GM12892 (cell line): ENCODE measurements at regions not wholly inside any gene's neighbourhood (a gene's known extent, or its start where the extent isn't known, plus 50 kb on each side); places are given as distances from the start of the nearest gene placed in this dataset.

Source experiments
- DNase-seq: peaks from one replicate; pipeline ENCODE4 v3.0.0; 2011; ENCODE audit not compliant: insufficient read length
- FAIRE-seq: peaks from 2 replicates; lab custom pipeline; 2011; peaks lifted over from hg19 to GRCh38; lab: Jason Lieb, UNC
- POLR2A ChIP-seq: IDR thresholded peaks from 2 replicates; pipeline ENCODE4 v1.6.1; 2011; ENCODE audit warnings: low read depth, low read length, control low read depth
- POLR2AphosphoS5 ChIP-seq: IDR thresholded peaks from 2 replicates; pipeline ENCODE4 v1.6.1; 2011; ENCODE audit warnings: low read depth, low read length, control low read depth
- TAF1 ChIP-seq: IDR thresholded peaks from 2 replicates; pipeline ENCODE4 v1.6.1; 2011; ENCODE audit warnings: low read depth, mild to moderate bottlenecking, control low read depth, low read length, borderline replicate concordance

- TF ChIP-seq POLR2A (no peak), POLR2AphosphoS5 (no peak), TAF1 (no peak)
- no peak for FAIRE-seq
- DNase-seq = no peak
Measured at GRCh38 chr4:173934201-173934600, 349.3 kb downstream of the FBXO8 start.

- no peak for DNase-seq
- no peak for TF ChIP-seq TAF1
- TF ChIP-seq POLR2A = no peak
- TF ChIP-seq POLR2AphosphoS5 = no peak
- FAIRE-seq = no peak
Measured at GRCh38 chr4:173932701-173933100, 350.8 kb downstream of the FBXO8 start.

DNA sequence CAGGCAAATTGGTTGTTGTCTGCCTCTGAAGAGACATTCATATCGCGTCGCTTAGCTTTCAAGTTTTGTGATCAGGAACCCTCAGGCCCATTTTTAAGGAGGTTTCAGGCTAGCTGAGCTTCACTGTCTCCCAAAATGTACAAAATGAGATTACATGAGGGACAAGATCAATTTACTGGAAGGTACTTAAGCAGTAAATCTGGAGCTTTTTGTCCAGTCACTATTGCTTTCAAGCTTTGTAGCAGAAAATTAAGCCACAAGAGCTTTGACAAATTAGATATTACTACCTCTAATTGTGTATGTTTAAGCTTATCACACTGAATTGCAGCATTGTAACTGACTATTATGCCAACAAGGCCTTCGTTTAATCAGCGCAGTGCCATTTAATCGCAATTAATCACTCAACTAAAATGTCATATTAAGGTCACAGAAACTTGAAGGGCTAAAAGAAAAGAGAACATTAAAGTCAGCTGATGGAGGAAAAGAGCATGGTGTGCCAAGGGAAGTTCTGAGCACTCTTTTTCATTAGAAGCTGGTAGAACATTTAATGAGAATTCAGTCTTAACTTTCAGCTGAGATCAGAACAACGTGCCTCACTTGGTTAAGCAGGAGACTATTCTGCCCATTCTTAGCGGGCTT is 353.0 kb downstream of the FBXO8 start:
- FAIRE-seq (no peak), DNase-seq (no peak)
- TF ChIP-seq TAF1 (no peak), POLR2A (no peak), POLR2AphosphoS5 (no peak)

GRCh38 chr4:173929921-173930320 is 353.5 kb downstream of the FBXO8 start:
- FAIRE-seq (no peak), DNase-seq (no peak)
- TF ChIP-seq TAF1 (no peak), POLR2A (no peak)

DNA sequence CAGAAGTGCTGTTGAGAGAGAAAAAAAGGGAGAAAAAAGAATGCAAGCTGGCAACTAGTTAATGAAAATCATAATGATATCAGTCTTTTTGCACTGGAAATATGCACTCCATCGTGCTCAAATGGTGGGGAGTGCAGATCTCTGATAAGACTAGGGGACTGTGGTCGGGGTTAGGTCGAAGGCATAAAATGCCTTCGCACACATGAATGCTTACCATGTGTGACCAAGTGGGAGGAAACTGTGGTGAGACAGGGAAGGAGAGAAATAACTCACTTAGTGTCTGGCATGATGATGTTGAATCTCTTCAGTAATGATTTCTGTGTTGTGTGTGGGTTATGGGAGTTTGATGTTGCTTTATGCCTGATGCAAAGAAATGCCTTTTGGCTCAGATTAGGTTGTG is 358.9 kb downstream of the FBXO8 start:
- FAIRE-seq (no peak), DNase-seq (no peak)
- TF ChIP-seq POLR2A (no peak), TAF1 (no peak), POLR2AphosphoS5 (no peak)

DNA sequence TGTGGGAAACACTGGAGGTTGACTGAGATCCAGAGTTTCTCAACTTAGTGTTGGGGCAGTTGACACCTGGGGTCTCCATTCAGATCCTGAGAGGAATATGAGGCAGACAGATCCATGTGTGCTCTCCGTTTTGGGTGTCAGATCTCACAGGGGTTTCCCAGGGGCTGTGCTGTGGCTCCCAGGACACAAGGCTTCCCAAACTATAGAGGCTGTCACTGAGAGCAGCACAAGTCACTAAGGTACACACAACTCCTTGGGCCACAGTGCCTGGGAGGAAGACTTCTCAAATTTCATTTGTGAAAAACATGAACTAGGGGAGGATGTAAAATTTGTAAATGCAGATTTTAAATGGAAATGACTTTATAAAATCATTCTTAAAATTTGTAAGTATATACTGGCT is 363.6 kb downstream of the FBXO8 start:
- no peak for FAIRE-seq
- no peak for TF ChIP-seq POLR2A
- no peak for TF ChIP-seq TAF1
- TF ChIP-seq POLR2AphosphoS5 = no peak
- no peak for DNase-seq

DNA sequence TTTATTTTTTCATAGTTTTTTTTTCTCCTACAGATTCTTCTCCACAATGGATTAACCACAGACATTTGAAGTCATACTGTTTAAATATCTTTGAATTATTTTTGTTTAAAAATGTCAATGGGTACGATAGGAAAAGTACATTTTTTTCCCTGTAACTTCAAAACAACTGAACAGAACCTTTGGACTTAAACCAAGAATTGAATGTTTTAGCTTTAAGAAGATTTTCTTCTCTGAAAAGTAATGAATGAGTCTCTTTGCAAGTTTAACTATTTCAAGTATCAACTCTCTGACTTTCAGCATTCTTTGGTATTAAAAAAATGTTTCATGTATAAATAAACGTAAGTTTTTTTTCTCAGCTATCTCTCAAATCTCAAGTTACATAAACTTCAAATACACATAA is 364.3 kb downstream of the FBXO8 start:
- FAIRE-seq = no peak
- no peak for DNase-seq
- no peak for TF ChIP-seq POLR2AphosphoS5
- TF ChIP-seq TAF1 = no peak
- TF ChIP-seq POLR2A = no peak

GRCh38 chr4:173917255-173917960 is 366.1 kb downstream of the FBXO8 start:
- no peak for FAIRE-seq
- no peak for DNase-seq
- TF ChIP-seq POLR2A (no peak), POLR2AphosphoS5 (no peak), TAF1 (no peak)

DNA sequence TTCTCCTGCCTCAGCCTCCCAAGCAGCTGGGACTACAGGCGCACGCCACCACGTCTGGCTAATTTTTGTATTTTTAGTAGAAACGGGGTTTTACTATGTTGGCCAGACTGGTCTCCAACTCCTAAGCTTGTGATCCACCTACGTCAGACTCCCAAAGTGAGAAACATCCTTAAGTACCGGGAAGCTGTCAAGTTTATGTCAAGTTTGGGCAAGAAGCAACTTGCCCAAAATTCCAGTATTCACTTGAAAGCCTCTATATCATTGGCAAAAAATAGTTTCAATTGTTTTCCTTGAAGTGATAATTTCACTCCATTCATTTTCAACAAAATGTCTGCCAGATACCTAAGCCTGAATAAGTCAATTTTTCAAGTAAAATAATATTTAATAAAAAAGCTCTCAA is 370.0 kb downstream of the FBXO8 start:
- no peak for FAIRE-seq
- TF ChIP-seq POLR2A (no peak), TAF1 (no peak), POLR2AphosphoS5 (no peak)

DNA sequence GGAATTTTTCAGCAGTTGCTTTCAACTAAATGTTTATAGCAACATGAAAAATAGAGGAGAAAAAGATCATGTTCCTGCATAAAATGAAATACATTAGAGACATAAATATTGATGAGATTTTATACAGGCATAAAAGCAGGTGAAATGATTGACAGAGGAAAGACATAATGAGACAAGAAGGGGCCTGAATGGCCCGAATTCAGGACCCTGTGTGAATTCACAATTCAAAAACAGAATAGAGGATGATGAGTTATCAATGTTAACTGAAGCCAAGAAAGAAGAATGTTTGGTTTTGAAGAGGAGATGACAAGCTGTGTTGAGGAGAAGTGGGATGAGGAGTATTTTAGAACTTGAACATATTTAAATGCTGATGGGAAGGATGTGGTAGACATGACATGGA is 371.1 kb downstream of the FBXO8 start:
- FAIRE-seq (no peak), DNase-seq (no peak)
- no peak for TF ChIP-seq TAF1
- TF ChIP-seq POLR2A = no peak
- no peak for TF ChIP-seq POLR2AphosphoS5

More for the DNA sequence above, 370.0 kb downstream of the FBXO8 start:
- DNase-seq = no peak

DNA sequence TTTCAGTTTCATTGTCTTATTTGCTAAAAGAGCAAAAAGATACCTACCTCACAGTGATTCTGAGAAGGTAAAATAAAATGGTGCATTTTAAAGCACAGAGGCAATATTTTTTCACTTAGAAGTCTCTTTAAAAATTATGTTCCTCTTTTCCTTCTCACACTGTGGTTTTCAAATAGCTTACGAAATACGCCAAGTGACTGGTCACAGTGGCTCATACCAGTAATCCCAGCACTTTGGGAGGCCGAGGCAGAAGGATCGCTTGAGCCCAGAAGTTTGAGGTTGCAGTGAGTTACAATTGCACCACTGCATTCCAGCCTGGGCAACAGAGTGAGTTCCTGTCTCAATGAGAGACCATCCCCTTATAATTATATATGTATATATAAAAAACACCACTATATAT is 372.6 kb downstream of the FBXO8 start:
- TF ChIP-seq POLR2AphosphoS5 = no peak
- DNase-seq (no peak), FAIRE-seq (no peak)

GRCh38 chr4:173909294-173909693 is 374.2 kb downstream of the FBXO8 start:
- no peak for FAIRE-seq
- no peak for DNase-seq
- TF ChIP-seq TAF1 (no peak), POLR2AphosphoS5 (no peak), POLR2A (no peak)

DNA sequence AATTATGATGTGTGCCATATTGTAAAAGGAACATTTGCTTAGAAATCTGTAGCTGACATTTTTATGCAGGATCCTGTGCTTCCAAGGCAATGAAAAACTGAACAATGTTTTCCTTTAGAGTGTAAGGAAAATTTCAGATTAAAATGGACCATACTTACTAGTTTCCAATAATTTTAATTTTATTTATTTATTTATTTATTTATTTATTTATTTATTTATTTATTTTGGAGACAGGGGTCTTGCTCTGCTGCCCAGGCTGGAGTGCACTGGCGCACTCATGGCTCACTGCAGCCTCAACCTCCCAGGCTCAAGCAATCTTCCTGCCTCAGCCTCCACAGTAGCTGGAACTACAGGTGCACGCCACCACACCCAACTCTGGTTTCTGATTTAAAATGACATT is 369.8 kb upstream of the HAND2 start:
- no peak for FAIRE-seq
- no peak for TF ChIP-seq TAF1
- no peak for TF ChIP-seq POLR2A
- no peak for TF ChIP-seq POLR2AphosphoS5
- no peak for DNase-seq
